Ishikawa (cell line): ENCODE measurements at regions not wholly inside any gene's neighbourhood (a gene's known extent, or its start where the extent isn't known, plus 50 kb on each side); places are given as distances from the start of the nearest gene placed in this dataset.

Experiments used
- CEBPB ChIP-seq: IDR thresholded peaks from 2 replicates; pipeline ENCODE4 v1.6.1; 2012
- EP300 ChIP-seq: IDR thresholded peaks from 2 replicates; pipeline ENCODE4 v1.6.1; 2012; ENCODE audit warnings: borderline replicate concordance
- FOXM1 ChIP-seq: IDR thresholded peaks from 2 replicates; pipeline ENCODE4 v1.6.1; 2012; ENCODE audit warnings: low read depth, borderline replicate concordance
- TAF1 ChIP-seq: IDR thresholded peaks from 2 replicates; pipeline ENCODE4 v1.6.1; 2012; ENCODE audit warnings: low read depth, mild to moderate bottlenecking
- YY1 ChIP-seq: IDR thresholded peaks from 2 replicates; pipeline ENCODE4 v1.6.1; 2012; ENCODE audit warnings: low read depth
- TF ChIP-seq, protein P1 (sequence below): IDR thresholded peaks from 2 replicates; pipeline ENCODE4 v1.6.1; 2012

DNA sequence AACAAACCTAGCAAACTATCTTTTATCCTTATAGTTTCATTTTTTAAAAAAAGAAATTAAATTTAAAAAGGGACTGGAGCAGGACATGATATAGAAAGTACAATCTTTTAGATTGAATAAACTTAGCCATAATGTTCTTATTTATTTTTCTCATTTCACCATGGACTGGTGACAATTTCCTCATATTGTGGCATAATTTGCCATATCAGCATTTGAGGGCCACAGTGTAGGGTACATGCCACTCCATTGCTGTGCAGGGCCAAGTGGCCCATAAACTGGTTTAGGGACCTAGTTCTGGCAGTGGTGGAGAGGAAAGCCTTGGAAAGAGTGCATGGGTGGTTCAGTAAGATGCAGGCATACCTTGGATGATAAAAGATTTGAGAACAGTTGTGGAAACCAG, 232.9 kb upstream of the ELL2 start:
- TF ChIP-seq TAF1 = no peak
- no peak for TF ChIP-seq CEBPB
- no peak for TF ChIP-seq YY1
- TF ChIP-seq, protein P1, sequence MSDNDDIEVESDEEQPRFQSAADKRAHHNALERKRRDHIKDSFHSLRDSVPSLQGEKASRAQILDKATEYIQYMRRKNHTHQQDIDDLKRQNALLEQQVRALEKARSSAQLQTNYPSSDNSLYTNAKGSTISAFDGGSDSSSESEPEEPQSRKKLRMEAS = no peak
- no peak for TF ChIP-seq EP300
- TF ChIP-seq FOXM1 = no peak
